PFSK-1 (cell line): ENCODE measurements at regions not wholly inside any gene's neighbourhood (a gene's known extent, or its start where the extent isn't known, plus 50 kb on each side); places are given as distances from the start of the nearest gene placed in this dataset.

Source experiments
- FOXP2 ChIP-seq: optimal IDR thresholded peaks from 2 replicates; pipeline ENCODE3; 2011; ENCODE audit warnings: borderline replicate concordance, control low read depth, inconsistent platforms; ENCODE audit not compliant: insufficient read depth; ENCODE audit errors: extremely low read length, extremely low read depth
- POLR2AphosphoS5 ChIP-seq: IDR thresholded peaks from 2 replicates; pipeline ENCODE4 v1.6.1; 2012; ENCODE audit warnings: low read depth, mild to moderate bottlenecking, control low read depth, low read length, moderate library complexity
- SIN3A ChIP-seq: IDR thresholded peaks from 2 replicates; pipeline ENCODE4 v1.6.1; 2012; ENCODE audit warnings: mild to moderate bottlenecking, low read length, moderate library complexity, borderline replicate concordance; ENCODE audit not compliant: insufficient read depth
- TAF1 ChIP-seq: IDR thresholded peaks from 2 replicates; pipeline ENCODE4 v1.6.1; 2012; ENCODE audit warnings: low read length, control low read depth, borderline replicate concordance; ENCODE audit not compliant: insufficient read depth
- TF ChIP-seq, protein P1 (sequence below), 2 experiments: IDR thresholded peaks; 2 replicates each; pipeline versions ENCODE4 v1.6.1 to v1.8.0; 2011 to 2012; ENCODE audit warnings: low read depth in 2 of 2, low read length in 2 of 2, control low read depth in 1 of 2, inconsistent platforms in 1 of 2, mild to moderate bottlenecking in 1 of 2, moderate library complexity in 1 of 2; ENCODE audit not compliant: insufficient read depth in 1 of 2

DNA sequence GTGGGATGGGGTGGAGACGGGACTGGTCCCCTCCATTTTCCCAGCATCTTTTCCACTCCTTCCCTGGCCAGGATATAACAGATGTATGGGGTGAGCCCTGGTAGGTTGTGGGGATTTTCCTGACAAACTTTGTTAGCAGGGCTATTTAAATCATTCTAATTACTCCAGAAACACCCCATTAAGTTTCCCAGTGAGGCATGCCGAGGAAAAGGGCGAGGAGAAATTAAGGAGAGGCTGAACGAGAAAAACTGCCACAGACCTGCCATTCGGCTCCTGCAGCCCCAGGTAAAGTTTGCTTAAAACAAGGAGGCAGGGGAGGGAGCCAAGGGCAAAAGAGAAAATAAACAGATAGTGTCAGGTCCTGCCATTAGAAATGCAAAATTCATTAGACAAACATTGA, 428.2 kb downstream of the BUD13 start:
- TF ChIP-seq, protein P1, sequence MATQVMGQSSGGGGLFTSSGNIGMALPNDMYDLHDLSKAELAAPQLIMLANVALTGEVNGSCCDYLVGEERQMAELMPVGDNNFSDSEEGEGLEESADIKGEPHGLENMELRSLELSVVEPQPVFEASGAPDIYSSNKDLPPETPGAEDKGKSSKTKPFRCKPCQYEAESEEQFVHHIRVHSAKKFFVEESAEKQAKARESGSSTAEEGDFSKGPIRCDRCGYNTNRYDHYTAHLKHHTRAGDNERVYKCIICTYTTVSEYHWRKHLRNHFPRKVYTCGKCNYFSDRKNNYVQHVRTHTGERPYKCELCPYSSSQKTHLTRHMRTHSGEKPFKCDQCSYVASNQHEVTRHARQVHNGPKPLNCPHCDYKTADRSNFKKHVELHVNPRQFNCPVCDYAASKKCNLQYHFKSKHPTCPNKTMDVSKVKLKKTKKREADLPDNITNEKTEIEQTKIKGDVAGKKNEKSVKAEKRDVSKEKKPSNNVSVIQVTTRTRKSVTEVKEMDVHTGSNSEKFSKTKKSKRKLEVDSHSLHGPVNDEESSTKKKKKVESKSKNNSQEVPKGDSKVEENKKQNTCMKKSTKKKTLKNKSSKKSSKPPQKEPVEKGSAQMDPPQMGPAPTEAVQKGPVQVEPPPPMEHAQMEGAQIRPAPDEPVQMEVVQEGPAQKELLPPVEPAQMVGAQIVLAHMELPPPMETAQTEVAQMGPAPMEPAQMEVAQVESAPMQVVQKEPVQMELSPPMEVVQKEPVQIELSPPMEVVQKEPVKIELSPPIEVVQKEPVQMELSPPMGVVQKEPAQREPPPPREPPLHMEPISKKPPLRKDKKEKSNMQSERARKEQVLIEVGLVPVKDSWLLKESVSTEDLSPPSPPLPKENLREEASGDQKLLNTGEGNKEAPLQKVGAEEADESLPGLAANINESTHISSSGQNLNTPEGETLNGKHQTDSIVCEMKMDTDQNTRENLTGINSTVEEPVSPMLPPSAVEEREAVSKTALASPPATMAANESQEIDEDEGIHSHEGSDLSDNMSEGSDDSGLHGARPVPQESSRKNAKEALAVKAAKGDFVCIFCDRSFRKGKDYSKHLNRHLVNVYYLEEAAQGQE (IDR thresholded peaks at IDR 0.05; ENCODE audit: insufficient read depth in 1 of 2, low read depth in 2 of 2, low read length in 2 of 2) = no peak
- TF ChIP-seq TAF1 = no peak
- no peak for TF ChIP-seq POLR2AphosphoS5
- TF ChIP-seq FOXP2 = no peak

DNA sequence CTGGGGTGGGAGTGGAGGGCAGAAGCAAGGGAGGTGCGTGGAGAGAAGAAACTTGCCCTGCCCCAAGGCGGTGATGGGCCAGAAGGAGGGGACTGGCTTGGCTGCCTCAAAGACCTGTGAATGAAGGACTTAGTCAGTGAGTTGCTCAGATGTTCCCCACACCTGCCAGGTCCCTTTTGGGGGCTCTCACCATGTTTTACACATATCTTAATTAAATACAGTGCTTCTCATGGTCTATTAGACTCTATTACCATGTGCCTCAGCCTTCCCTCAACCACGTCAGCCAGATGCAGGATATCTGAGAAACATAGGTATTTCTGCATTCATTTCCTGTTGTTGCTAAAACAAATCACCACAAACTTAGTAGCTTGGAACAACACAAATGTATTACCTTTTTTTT, 429.5 kb downstream of the BUD13 start:
- TF ChIP-seq, protein P1 (IDR thresholded peaks at IDR 0.05; ENCODE audit: insufficient read depth in 1 of 2, low read depth in 2 of 2, low read length in 2 of 2) = no peak
- no peak for TF ChIP-seq POLR2AphosphoS5
- no peak for TF ChIP-seq FOXP2
- no peak for TF ChIP-seq TAF1
- no peak for TF ChIP-seq SIN3A

DNA sequence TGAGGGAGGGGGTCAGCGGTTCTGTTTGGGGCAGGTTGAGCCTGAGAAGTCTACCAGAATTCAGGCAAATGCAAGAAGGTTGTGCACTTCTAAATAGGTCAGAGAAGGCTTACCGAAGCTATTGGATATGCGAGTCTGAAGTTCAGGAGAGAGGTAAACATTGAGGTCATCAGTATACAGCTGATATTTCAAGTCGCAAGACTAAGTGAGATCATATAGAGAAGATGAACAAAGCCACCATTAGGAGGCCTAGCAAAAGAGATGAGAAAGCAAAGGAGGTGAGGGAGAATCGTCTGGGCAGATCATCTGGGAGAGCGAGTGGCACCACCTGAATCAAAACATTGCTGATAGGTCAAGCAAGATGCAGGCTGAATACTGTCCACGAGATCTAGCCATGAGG, 430.6 kb downstream of the BUD13 start:
- no peak for TF ChIP-seq TAF1
- no peak for TF ChIP-seq SIN3A
- no peak for TF ChIP-seq FOXP2
- TF ChIP-seq POLR2AphosphoS5 = no peak
- TF ChIP-seq, protein P1 (IDR thresholded peaks at IDR 0.05; ENCODE audit: insufficient read depth in 1 of 2, low read depth in 2 of 2, low read length in 2 of 2) = no peak

DNA sequence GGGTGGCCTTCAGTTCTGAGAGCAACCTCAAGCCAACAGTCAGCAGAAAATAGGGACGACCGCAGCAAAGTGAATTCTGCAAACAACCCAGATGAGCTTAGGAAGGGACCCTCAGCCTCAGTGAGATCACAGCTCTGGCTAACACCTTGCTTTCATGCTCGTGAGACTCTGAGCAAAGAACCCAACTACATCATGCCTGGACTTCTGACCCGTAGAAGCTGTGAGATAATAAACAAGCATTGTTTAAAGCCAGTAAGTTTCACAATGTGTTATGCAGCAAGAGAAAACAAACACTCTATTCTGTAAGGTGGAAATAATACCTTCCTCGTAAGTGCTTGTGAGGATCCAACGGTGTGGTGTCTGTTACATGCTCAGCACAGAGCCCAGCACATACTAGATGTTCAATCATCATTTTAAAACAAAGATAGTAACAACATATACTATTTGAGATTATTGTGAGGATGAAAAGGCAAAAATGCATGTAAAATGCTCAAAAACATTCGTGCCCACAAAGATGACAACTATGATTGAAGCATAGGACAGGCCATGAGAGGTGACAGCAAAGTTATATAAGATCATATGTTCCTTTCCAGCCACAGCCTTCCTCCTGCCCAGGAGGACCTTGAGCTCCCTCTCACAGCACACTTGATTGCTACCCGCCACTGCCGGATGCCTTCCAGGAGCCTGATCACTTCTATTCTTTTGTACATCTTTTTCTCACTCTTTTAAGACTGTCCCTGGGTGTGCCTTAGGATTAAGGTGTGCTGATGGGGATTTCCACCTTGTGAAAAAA, 433.3 kb downstream of the BUD13 start:
- TF ChIP-seq POLR2AphosphoS5 (no peak), TAF1 (no peak), SIN3A (no peak), FOXP2 (no peak)
- TF ChIP-seq, protein P1 (IDR thresholded peaks at IDR 0.05; ENCODE audit: insufficient read depth in 1 of 2, low read depth in 2 of 2, low read length in 2 of 2) = no peak
